ENCODE measurements at regions not wholly inside any gene's neighbourhood (a gene's known extent, or its start where the extent isn't known, plus 50 kb on each side); places are given as distances from the start of the nearest gene placed in this dataset.

GRCh38 chr13:60679131-60679530 lies 282.1 kb downstream of the TDRD3 start:
- no peak for TF ChIP-seq CTCF (conservative IDR thresholded peaks at IDR 0.05 in 1 of 2, IDR thresholded peaks at IDR 0.05 in 1 of 2; ENCODE audit: extremely low read depth in 1 of 2, insufficient read depth in 1 of 2, low read depth in 1 of 2, low read length in 2 of 2)
- no peak for TF ChIP-seq EZH2 (IDR thresholded peaks at IDR 0.05; ENCODE audit: borderline replicate concordance, low read length)

All from mammary epithelial cell (primary cell).